DMS 273 (cell line): ENCODE measurements at regions not wholly inside any gene's neighbourhood (a gene's known extent, or its start where the extent isn't known, plus 50 kb on each side); places are given as distances from the start of the nearest gene placed in this dataset.

ENCODE experiments used
- DNase-seq: peaks from one replicate; lab custom pipeline; 2025; ENCODE audit not compliant: unreplicated experiment; lab: John Stamatoyannopoulos, UW

- DNase-seq = no peak
These were observed 122.5 kb downstream of the WIF1 start for GRCh38 chr12:64998371-64999147.

- DNase-seq = no peak
These were observed 122.0 kb downstream of the WIF1 start for GRCh38 chr12:64999148-64999425.
